ENCODE measurements at regions not wholly inside any gene's neighbourhood (a gene's known extent, or its start where the extent isn't known, plus 50 kb on each side); places are given as distances from the start of the nearest gene placed in this dataset.

DNA sequence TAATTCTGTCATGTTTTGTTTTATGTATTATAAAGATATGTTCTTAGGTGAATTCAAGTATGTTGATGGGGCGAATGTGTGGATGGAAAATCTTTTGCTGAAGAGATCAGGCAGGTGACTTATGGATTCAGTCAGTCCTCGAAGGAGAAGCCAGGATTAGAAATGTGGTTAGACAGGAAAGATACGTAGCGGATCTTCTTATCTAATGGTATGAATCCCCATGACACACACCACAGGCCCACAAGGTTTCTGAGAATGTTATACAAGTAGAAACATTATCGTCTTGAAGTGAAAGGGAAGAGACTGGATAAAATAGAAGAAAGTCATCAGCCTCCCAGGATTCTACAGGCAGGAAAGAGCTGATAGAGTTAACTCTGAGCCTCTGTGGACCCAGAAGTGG is 69.0 kb upstream of the RFXAP start:
- BruUV-seq (replicated peaks): no TSS peak
- H3K9me2 ChIP-seq (ENCODE audit: insufficient read depth): no peaks in the 10 kb centered on the region
- no peaks in the 10 kb centered on the region for H4K20me1 ChIP-seq (ENCODE audit: insufficient read depth)
- H3K4me2 ChIP-seq (ENCODE audit: low read length): no peak overlapping the region
- no peak overlapping the region for H2AFZ ChIP-seq (ENCODE audit: low read depth, low read length, poor library complexity, severe bottlenecking)
- no peaks in the 10 kb centered on the region for H3K27me3 ChIP-seq (ENCODE audit: insufficient read depth, low read length)
- DNase-seq (ENCODE audit: low read depth, low spot score) (no peak), ATAC-seq (no peak)
- no peaks in the 10 kb centered on the region for H3K79me2 ChIP-seq (ENCODE audit: insufficient read depth, low read length)
- H3K9ac ChIP-seq (ENCODE audit: low read length): no peak overlapping the region
- ChIA-PET CTCF (no interaction called here), RAD21 (ENCODE audit: low non-redundant PET in 1 of 2, low total read pairs in 2 of 2, uncharacterized antibody in 2 of 2, unreplicated experiment in 2 of 2) (no interaction called here), POLR2A (no interaction called here)
- no peak overlapping the region for H3K4me3 ChIP-seq (replicated peaks in 1 of 2; ENCODE audit: low read depth in 1 of 2, low read length in 2 of 2)
- H3K9me3 ChIP-seq (ENCODE audit: control insufficient read depth in 1 of 2, insufficient read depth in 1 of 2, low read depth in 1 of 2, low read length in 2 of 2): no peaks in the 10 kb centered on the region
- H3K36me3 ChIP-seq (ENCODE audit: control insufficient read depth in 1 of 2, insufficient read depth in 2 of 2, low read length in 2 of 2): no peaks in the 10 kb centered on the region
- H3K27ac ChIP-seq (ENCODE audit: low read depth, low read length): no peak overlapping the region
- H3K4me1 ChIP-seq (ENCODE audit: control insufficient read depth in 1 of 2, insufficient read depth in 2 of 2, low read length in 2 of 2): no peaks in the 10 kb centered on the region
- TF ChIP-seq, protein P1, sequence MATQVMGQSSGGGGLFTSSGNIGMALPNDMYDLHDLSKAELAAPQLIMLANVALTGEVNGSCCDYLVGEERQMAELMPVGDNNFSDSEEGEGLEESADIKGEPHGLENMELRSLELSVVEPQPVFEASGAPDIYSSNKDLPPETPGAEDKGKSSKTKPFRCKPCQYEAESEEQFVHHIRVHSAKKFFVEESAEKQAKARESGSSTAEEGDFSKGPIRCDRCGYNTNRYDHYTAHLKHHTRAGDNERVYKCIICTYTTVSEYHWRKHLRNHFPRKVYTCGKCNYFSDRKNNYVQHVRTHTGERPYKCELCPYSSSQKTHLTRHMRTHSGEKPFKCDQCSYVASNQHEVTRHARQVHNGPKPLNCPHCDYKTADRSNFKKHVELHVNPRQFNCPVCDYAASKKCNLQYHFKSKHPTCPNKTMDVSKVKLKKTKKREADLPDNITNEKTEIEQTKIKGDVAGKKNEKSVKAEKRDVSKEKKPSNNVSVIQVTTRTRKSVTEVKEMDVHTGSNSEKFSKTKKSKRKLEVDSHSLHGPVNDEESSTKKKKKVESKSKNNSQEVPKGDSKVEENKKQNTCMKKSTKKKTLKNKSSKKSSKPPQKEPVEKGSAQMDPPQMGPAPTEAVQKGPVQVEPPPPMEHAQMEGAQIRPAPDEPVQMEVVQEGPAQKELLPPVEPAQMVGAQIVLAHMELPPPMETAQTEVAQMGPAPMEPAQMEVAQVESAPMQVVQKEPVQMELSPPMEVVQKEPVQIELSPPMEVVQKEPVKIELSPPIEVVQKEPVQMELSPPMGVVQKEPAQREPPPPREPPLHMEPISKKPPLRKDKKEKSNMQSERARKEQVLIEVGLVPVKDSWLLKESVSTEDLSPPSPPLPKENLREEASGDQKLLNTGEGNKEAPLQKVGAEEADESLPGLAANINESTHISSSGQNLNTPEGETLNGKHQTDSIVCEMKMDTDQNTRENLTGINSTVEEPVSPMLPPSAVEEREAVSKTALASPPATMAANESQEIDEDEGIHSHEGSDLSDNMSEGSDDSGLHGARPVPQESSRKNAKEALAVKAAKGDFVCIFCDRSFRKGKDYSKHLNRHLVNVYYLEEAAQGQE (IDR thresholded peaks at IDR 0.05; ENCODE audit: low read depth): no peak
- TF ChIP-seq EZH2phosphoT487 (IDR thresholded peaks at IDR 0.05; ENCODE audit: borderline replicate concordance): no peak
- TF ChIP-seq POLR2AphosphoS5 (IDR thresholded peaks at IDR 0.05; ENCODE audit: low read depth, low read length): no peak
- TF ChIP-seq YY1 (IDR thresholded peaks at IDR 0.05; ENCODE audit: extremely low read depth, insufficient replicate concordance, low read depth, low read length): no peak
- TF ChIP-seq JUND (IDR thresholded peaks at IDR 0.05): no peak
- no peak for TF ChIP-seq CBX3 (IDR thresholded peaks at IDR 0.05; ENCODE audit: low read depth)
- no peak for TF ChIP-seq POLR2A (IDR thresholded peaks at IDR 0.05; ENCODE audit: borderline replicate concordance, extremely low read depth, insufficient read depth, insufficient read length)
- TF ChIP-seq, protein P2, sequence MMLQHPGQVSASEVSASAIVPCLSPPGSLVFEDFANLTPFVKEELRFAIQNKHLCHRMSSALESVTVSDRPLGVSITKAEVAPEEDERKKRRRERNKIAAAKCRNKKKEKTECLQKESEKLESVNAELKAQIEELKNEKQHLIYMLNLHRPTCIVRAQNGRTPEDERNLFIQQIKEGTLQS (IDR thresholded peaks at IDR 0.05): no peak
- TF ChIP-seq, protein P3, sequence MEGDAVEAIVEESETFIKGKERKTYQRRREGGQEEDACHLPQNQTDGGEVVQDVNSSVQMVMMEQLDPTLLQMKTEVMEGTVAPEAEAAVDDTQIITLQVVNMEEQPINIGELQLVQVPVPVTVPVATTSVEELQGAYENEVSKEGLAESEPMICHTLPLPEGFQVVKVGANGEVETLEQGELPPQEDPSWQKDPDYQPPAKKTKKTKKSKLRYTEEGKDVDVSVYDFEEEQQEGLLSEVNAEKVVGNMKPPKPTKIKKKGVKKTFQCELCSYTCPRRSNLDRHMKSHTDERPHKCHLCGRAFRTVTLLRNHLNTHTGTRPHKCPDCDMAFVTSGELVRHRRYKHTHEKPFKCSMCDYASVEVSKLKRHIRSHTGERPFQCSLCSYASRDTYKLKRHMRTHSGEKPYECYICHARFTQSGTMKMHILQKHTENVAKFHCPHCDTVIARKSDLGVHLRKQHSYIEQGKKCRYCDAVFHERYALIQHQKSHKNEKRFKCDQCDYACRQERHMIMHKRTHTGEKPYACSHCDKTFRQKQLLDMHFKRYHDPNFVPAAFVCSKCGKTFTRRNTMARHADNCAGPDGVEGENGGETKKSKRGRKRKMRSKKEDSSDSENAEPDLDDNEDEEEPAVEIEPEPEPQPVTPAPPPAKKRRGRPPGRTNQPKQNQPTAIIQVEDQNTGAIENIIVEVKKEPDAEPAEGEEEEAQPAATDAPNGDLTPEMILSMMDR (IDR thresholded peaks at IDR 0.05 in 2 of 3, conservative IDR thresholded peaks at IDR 0.05 in 1 of 3; ENCODE audit: borderline replicate concordance in 1 of 3, insufficient read depth in 1 of 3, low read depth in 2 of 3, low read length in 2 of 3): no peak
- intact Hi-C loops (cut with micrococcal nuclease): no loop called here
